ENCODE measurements at regions not wholly inside any gene's neighbourhood (a gene's known extent, or its start where the extent isn't known, plus 50 kb on each side); places are given as distances from the start of the nearest gene placed in this dataset.

DNA sequence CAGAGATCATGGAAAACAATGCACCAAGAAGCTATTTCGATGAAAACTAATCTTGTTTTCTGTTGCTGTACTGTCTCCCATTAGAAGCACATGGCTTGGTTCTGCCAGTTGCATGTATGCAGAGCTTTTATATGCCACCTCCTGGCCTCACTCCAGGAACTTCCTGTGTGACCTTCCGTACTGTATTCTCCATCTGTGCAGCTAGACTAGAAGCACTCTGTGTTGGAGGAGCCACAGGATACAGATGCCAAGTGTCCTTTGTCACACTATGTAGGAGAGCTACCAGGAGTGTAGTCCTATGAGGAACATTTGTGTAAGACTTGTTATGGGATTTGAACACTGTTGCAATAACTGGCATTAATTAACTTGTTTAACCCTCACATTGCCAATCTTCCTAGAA lies 503.5 kb upstream of the TPK1 start:
- TF ChIP-seq POLR2A (IDR thresholded peaks at IDR 0.05) = no peak
- TF ChIP-seq, protein P1, sequence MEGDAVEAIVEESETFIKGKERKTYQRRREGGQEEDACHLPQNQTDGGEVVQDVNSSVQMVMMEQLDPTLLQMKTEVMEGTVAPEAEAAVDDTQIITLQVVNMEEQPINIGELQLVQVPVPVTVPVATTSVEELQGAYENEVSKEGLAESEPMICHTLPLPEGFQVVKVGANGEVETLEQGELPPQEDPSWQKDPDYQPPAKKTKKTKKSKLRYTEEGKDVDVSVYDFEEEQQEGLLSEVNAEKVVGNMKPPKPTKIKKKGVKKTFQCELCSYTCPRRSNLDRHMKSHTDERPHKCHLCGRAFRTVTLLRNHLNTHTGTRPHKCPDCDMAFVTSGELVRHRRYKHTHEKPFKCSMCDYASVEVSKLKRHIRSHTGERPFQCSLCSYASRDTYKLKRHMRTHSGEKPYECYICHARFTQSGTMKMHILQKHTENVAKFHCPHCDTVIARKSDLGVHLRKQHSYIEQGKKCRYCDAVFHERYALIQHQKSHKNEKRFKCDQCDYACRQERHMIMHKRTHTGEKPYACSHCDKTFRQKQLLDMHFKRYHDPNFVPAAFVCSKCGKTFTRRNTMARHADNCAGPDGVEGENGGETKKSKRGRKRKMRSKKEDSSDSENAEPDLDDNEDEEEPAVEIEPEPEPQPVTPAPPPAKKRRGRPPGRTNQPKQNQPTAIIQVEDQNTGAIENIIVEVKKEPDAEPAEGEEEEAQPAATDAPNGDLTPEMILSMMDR (IDR thresholded peaks at IDR 0.05 in 4 of 5, conservative IDR thresholded peaks at IDR 0.05 in 1 of 5) = no peak
